ENCODE measurements at regions not wholly inside any gene's neighbourhood (a gene's known extent, or its start where the extent isn't known, plus 50 kb on each side); places are given as distances from the start of the nearest gene placed in this dataset.

DNA sequence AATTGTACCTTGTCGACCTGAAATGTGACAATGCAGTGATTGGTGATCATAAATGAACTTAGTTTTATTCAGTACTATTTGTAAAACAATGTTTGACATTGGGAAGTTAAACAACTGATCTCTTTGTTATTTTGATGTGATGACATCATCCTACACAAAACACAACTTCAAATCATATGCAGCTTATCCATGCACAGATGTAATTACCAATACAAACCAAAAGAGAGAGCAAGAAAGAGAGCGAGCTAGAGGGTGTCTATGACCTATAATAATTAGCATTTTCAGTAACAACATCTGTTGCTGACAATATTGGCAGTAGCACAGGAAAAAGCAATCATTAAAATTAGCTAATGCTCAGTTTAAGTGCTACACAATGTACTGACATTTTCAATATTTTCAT, 320.9 kb downstream of the UTRN start:
- TF ChIP-seq, protein P1, sequence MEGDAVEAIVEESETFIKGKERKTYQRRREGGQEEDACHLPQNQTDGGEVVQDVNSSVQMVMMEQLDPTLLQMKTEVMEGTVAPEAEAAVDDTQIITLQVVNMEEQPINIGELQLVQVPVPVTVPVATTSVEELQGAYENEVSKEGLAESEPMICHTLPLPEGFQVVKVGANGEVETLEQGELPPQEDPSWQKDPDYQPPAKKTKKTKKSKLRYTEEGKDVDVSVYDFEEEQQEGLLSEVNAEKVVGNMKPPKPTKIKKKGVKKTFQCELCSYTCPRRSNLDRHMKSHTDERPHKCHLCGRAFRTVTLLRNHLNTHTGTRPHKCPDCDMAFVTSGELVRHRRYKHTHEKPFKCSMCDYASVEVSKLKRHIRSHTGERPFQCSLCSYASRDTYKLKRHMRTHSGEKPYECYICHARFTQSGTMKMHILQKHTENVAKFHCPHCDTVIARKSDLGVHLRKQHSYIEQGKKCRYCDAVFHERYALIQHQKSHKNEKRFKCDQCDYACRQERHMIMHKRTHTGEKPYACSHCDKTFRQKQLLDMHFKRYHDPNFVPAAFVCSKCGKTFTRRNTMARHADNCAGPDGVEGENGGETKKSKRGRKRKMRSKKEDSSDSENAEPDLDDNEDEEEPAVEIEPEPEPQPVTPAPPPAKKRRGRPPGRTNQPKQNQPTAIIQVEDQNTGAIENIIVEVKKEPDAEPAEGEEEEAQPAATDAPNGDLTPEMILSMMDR (IDR thresholded peaks at IDR 0.05) = no peak
- no peak for TF ChIP-seq POLR2A (IDR thresholded peaks at IDR 0.05)

Measured in Peyer's patch (tissue), 4 donors.